ENCODE measurements at regions not wholly inside any gene's neighbourhood (a gene's known extent, or its start where the extent isn't known, plus 50 kb on each side); places are given as distances from the start of the nearest gene placed in this dataset.
A peak's percentile ranks its signal among the peaks of the same experiment; 100 is the strongest.

GRCh38 chr2:12928775-12929401, 212.2 kb downstream of the TRIB2 start:
- peaks cover 6% of the 10 kb centered on the region for H3K27me3 ChIP-seq
- H3K9me3 ChIP-seq, result no peaks in the 10 kb centered on the region
- no peak for DNase-seq (ENCODE audit: low spot score in 2 of 2)
- no peaks in the 10 kb centered on the region for H3K36me3 ChIP-seq
- 34% methylated on average over 4 of the region's 4 CpGs for WGBS
- no peak overlapping the region for H3K4me3 ChIP-seq
- H3K4me1 ChIP-seq, result peaks cover 12% of the 10 kb centered on the region
- H3K27ac ChIP-seq, result no peak overlapping the region
- TF ChIP-seq CTCF (IDR thresholded peaks at IDR 0.05) (no peak), EP300 (IDR thresholded peaks at IDR 0.05) (no peak), POLR2A (IDR thresholded peaks at IDR 0.05) (no peak), POLR2AphosphoS5 (IDR thresholded peaks at IDR 0.05) (no peak)

GRCh38 chr2:12929758-12930157, 213.0 kb downstream of the TRIB2 start:
- WGBS, result 82% methylated on average over 3 of the region's 3 CpGs
- Histone ChIP-seq H3K4me1 (peaks cover 12% of the 10 kb centered on the region), H3K27ac (no peak overlapping the region), H3K27me3 (peaks cover 6% of the 10 kb centered on the region), H3K9me3 (no peaks in the 10 kb centered on the region), H3K4me3 (no peak overlapping the region), H3K36me3 (no peaks in the 10 kb centered on the region)
- DNase-seq (ENCODE audit: low spot score in 2 of 2), result no peak
- TF ChIP-seq POLR2A (IDR thresholded peaks at IDR 0.05), result no peak
- no peak for TF ChIP-seq EP300 (IDR thresholded peaks at IDR 0.05)
- no peak for TF ChIP-seq POLR2AphosphoS5 (IDR thresholded peaks at IDR 0.05)
- no peak for TF ChIP-seq CTCF (IDR thresholded peaks at IDR 0.05)

DNA sequence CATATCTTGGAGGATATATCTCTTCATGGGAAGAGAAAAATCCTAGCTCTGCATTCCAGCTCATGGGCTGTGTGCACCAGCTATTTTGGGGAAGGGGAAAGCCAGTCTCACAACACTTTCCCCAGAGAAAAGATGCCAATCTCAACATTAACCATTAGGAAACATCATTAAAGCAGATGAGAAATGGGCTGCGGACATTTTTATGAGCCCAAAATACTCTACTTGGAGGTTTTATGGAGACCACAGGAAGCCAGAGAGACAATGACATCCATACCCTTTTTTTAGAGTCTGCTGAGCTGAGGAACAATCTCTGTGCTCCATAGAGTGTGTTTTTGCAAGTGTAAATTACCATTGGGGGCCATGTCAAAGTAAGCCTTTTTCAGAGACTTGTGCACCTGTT, 213.7 kb downstream of the TRIB2 start:
- WGBS, result 84% methylated on average over 1 of the region's 1 CpG
- DNase-seq (ENCODE audit: low spot score in 2 of 2), result no peak
- Histone ChIP-seq H3K9me3 (no peaks in the 10 kb centered on the region), H3K36me3 (no peaks in the 10 kb centered on the region), H3K27ac (no peak overlapping the region), H3K27me3 (peaks cover 6% of the 10 kb centered on the region), H3K4me3 (no peak overlapping the region), H3K4me1 (peaks cover 12% of the 10 kb centered on the region)
- TF ChIP-seq POLR2AphosphoS5 (IDR thresholded peaks at IDR 0.05) (no peak), EP300 (IDR thresholded peaks at IDR 0.05) (no peak), POLR2A (IDR thresholded peaks at IDR 0.05) (no peak), CTCF (IDR thresholded peaks at IDR 0.05) (no peak)

- H3K9me3 ChIP-seq, result no peaks in the 10 kb centered on the region
- TF ChIP-seq CTCF (IDR thresholded peaks at IDR 0.05) (peak; percentile 76 to 82), POLR2AphosphoS5 (IDR thresholded peaks at IDR 0.05) (no peak)
- no peak overlapping the region for H3K4me3 ChIP-seq
- 25% methylated on average over 4 of the region's 4 CpGs for WGBS
- no peaks in the 10 kb centered on the region for H3K36me3 ChIP-seq
- peaks cover 6% of the 10 kb centered on the region for H3K27me3 ChIP-seq
- peaks cover 12% of the 10 kb centered on the region for H3K4me1 ChIP-seq
- H3K27ac ChIP-seq, result no peak overlapping the region
- no peak for DNase-seq (ENCODE audit: low spot score in 2 of 2)
These were observed 214.6 kb downstream of the TRIB2 start for GRCh38 chr2:12931186-12931844.

GRCh38 chr2:12932192-12932591, 215.5 kb downstream of the TRIB2 start:
- Histone ChIP-seq H3K36me3 (no peaks in the 10 kb centered on the region), H3K4me1 (peaks cover 12% of the 10 kb centered on the region), H3K4me3 (no peak overlapping the region), H3K27ac (no peak overlapping the region), H3K9me3 (no peaks in the 10 kb centered on the region), H3K27me3 (peaks cover 6% of the 10 kb centered on the region)
- TF ChIP-seq POLR2A (IDR thresholded peaks at IDR 0.05) (no peak), POLR2AphosphoS5 (IDR thresholded peaks at IDR 0.05) (no peak), CTCF (IDR thresholded peaks at IDR 0.05) (no peak), EP300 (IDR thresholded peaks at IDR 0.05) (no peak)
- DNase-seq (ENCODE audit: low spot score in 2 of 2), result no peak
- 66% methylated on average over 3 of the region's 3 CpGs for WGBS

Data from suprapubic skin (tissue), 4 donors.